CD14-positive monocyte (primary cell): ENCODE measurements at regions not wholly inside any gene's neighbourhood (a gene's known extent, or its start where the extent isn't known, plus 50 kb on each side); places are given as distances from the start of the nearest gene placed in this dataset.

ENCODE experiments used
- DNase-seq, 3 donors: peaks; one replicate each; pipeline ENCODE4 v3.0.0-alpha.2; 2011 to 2022
- H2AFZ ChIP-seq: 2 replicates; pipeline ENCODE4 v1.6.0; 2012; ENCODE audit warnings: mild to moderate bottlenecking, low read depth, low read length, inconsistent platforms; ENCODE audit not compliant: insufficient read depth, poor library complexity, severe bottlenecking
- H3K27ac ChIP-seq, 2 donors: 1 replicate in 1 of 2; 2 replicates in 1 of 2; pipeline ENCODE4 v1.5.1; 2012 to 2013; ENCODE audit warnings: low read length in 2 of 2, control low read depth in 1 of 2, inconsistent platforms in 1 of 2, low read depth in 1 of 2, mild to moderate bottlenecking in 1 of 2
- H3K27me3 ChIP-seq, 2 donors: one replicate each; pipeline versions ENCODE4 v1.6.0 to v1.6.1; 2011 to 2013; ENCODE audit warnings: low read length in 2 of 2; ENCODE audit not compliant: control insufficient read depth in 2 of 2, insufficient read depth in 2 of 2
- H3K36me3 ChIP-seq, 2 donors: replicated peaks in 1 of 2; 1 replicate in 1 of 2; 2 replicates in 1 of 2; pipeline versions ENCODE4 v1.5.1 to v1.6.1; 2012 to 2013; ENCODE audit warnings: low read length in 2 of 2, control low read depth in 1 of 2, inconsistent platforms in 1 of 2, mild to moderate bottlenecking in 1 of 2; ENCODE audit not compliant: insufficient read depth in 2 of 2, control insufficient read depth in 1 of 2
- H3K4me1 ChIP-seq, 2 donors: 1 replicate in 1 of 2; 2 replicates in 1 of 2; pipeline versions ENCODE4 v1.5.1 to v1.6.1; 2012 to 2013; ENCODE audit warnings: low read length in 2 of 2, control low read depth in 1 of 2, inconsistent platforms in 1 of 2, mild to moderate bottlenecking in 1 of 2, moderate library complexity in 1 of 2; ENCODE audit not compliant: insufficient read depth in 2 of 2, control insufficient read depth in 1 of 2
- H3K4me2 ChIP-seq: replicated peaks from 2 replicates; pipeline ENCODE3; 2012; ENCODE audit warnings: low read length, moderate library complexity, mild to moderate bottlenecking; ENCODE audit not compliant: poor library complexity, severe bottlenecking; ENCODE audit errors: extremely low read depth
- H3K4me3 ChIP-seq, 3 experiments: fragments of 200-600 bp in 1 of 3; sonication (generic) in 1 of 3; replicated peaks in 1 of 3; 1 replicate in 2 of 3; 2 replicates in 1 of 3; pipeline ENCODE4 v1.5.1; 2011 to 2013; ENCODE audit warnings: low read length in 3 of 3, mild to moderate bottlenecking in 3 of 3, control low read depth in 2 of 3, low read depth in 2 of 3, inconsistent platforms in 1 of 3, moderate library complexity in 1 of 3
- H3K79me2 ChIP-seq: 2 replicates; pipeline ENCODE4 v1.6.0; 2012; ENCODE audit warnings: mild to moderate bottlenecking, control low read depth, inconsistent platforms, low read length, moderate library complexity; ENCODE audit not compliant: insufficient read depth
- H3K9ac ChIP-seq: 2 replicates; pipeline ENCODE4 v1.6.0; 2017; ENCODE audit warnings: low read length, mild to moderate bottlenecking; ENCODE audit not compliant: insufficient read depth, poor library complexity, severe bottlenecking
- H3K9me3 ChIP-seq, 2 donors: replicated peaks in 1 of 2; 1 replicate in 1 of 2; 2 replicates in 1 of 2; pipeline versions ENCODE4 v1.5.1 to v1.6.1; 2012 to 2013; ENCODE audit warnings: low read length in 2 of 2, control low read depth in 1 of 2; ENCODE audit not compliant: control insufficient read depth in 1 of 2, insufficient read depth in 1 of 2
- H4K20me1 ChIP-seq: 2 replicates; pipeline ENCODE4 v1.6.0; 2012; ENCODE audit warnings: mild to moderate bottlenecking, low read length, control low read depth, moderate library complexity; ENCODE audit not compliant: insufficient read depth
- H3K27ac Mint-ChIP-seq, 7 donors: one replicate each; pipeline ENCODE4 v1.8.0; 2020; ENCODE audit warnings: mild to moderate bottlenecking in 7 of 7, mixed read lengths in 7 of 7, moderate library complexity in 6 of 7, inconsistent platforms in 2 of 7
- H3K27me3 Mint-ChIP-seq, 3 donors: one replicate each; pipeline ENCODE4 v1.8.0; 2021 to 2022; ENCODE audit warnings: low read depth in 3 of 3, mild to moderate bottlenecking in 3 of 3, mixed read lengths in 3 of 3, moderate library complexity in 3 of 3, inconsistent platforms in 1 of 3
- H3K36me3 Mint-ChIP-seq, 2 donors: one replicate each; pipeline ENCODE4 v1.8.0; 2020; ENCODE audit warnings: mixed read lengths in 2 of 2, inconsistent platforms in 1 of 2, mild to moderate bottlenecking in 1 of 2
- H3K4me1 Mint-ChIP-seq: one replicate; pipeline ENCODE4 v1.8.0; 2020; ENCODE audit warnings: mild to moderate bottlenecking, mixed read lengths
- H3K4me3 Mint-ChIP-seq, 2 donors: one replicate each; pipeline ENCODE4 v1.8.0; 2020; ENCODE audit warnings: mild to moderate bottlenecking in 2 of 2, mixed read lengths in 2 of 2, moderate library complexity in 1 of 2
- H3K9me3 Mint-ChIP-seq, 7 donors: one replicate each; pipeline ENCODE4 v1.8.0; 2020 to 2022; ENCODE audit warnings: mixed read lengths in 7 of 7, mild to moderate bottlenecking in 6 of 7, moderate library complexity in 6 of 7, inconsistent platforms in 2 of 7
- CTCF ChIP-seq: fragments of 200-600 bp; IDR thresholded peaks from one replicate; pipeline ENCODE4 v1.8.0; 2022; ENCODE audit warnings: antibody characterized with exemption, mild to moderate bottlenecking
- WGBS: methylation state at CpG from one replicate; pipeline ENCODE4 v1.1.5; 2013; ENCODE audit warnings: missing lambda C conversion rate; ENCODE audit not compliant: insufficient coverage; 5-methylcytosine and 5-hydroxymethylcytosine counted together
- intact Hi-C, 2 donors: fragments of 100-400 bp; cut with micrococcal nuclease; formaldehyde crosslinking; loops; one replicate each; pipeline versions ENCODE4 v1.15.0 to v1.15.1; 2023

GRCh38 chr2:129730979-129731378 lies 248.5 kb upstream of the RAB6C start:
- H3K9ac ChIP-seq = no peak overlapping the region
- H3K4me3 ChIP-seq = no peak overlapping the region
- no peaks in the 10 kb centered on the region for H3K4me1 ChIP-seq
- Mint-ChIP-seq H3K27ac (no peak overlapping the region), H3K36me3 (no peaks in the 10 kb centered on the region), H3K9me3 (peaks cover 0 to 4% (median 0%) of the 10 kb centered on the region in 7 donors), H3K4me3 (no peak overlapping the region), H3K27me3 (peaks cover 0 to 3% (median 0%) of the 10 kb centered on the region in 3 donors), H3K4me1 (no peaks in the 10 kb centered on the region)
- H4K20me1 ChIP-seq = no peaks in the 10 kb centered on the region
- no peak overlapping the region for H3K27ac ChIP-seq
- no peaks in the 10 kb centered on the region for H3K36me3 ChIP-seq
- 92% methylated on average over 4 of the region's 4 CpGs for WGBS
- H3K79me2 ChIP-seq = no peaks in the 10 kb centered on the region
- TF ChIP-seq CTCF = no peak
- intact Hi-C loops = no loop called here
- no peak for DNase-seq
- no peak overlapping the region for H3K4me2 ChIP-seq
- no peaks in the 10 kb centered on the region for H3K27me3 ChIP-seq
- H3K9me3 ChIP-seq = no peaks in the 10 kb centered on the region
- no peak overlapping the region for H2AFZ ChIP-seq

GRCh38 chr2:129731907-129732629 lies 247.4 kb upstream of the RAB6C start:
- no peak for DNase-seq
- Mint-ChIP-seq H3K27me3 (no peaks in the 10 kb centered on the region), H3K27ac (no peak overlapping the region), H3K4me1 (no peaks in the 10 kb centered on the region), H3K36me3 (no peaks in the 10 kb centered on the region), H3K4me3 (no peak overlapping the region), H3K9me3 (peaks cover 0 to 2% (median 0%) of the 10 kb centered on the region in 7 donors)
- H3K4me3 ChIP-seq = no peak overlapping the region
- WGBS = 82% methylated on average over 1 of the region's 6 CpGs
- intact Hi-C loops = no loop called here
- no peaks in the 10 kb centered on the region for H3K4me1 ChIP-seq
- no peak overlapping the region for H2AFZ ChIP-seq
- no peak overlapping the region for H3K27ac ChIP-seq
- H3K27me3 ChIP-seq = no peaks in the 10 kb centered on the region
- H3K36me3 ChIP-seq = no peaks in the 10 kb centered on the region
- H3K9ac ChIP-seq = no peak overlapping the region
- no peak overlapping the region for H3K4me2 ChIP-seq
- no peaks in the 10 kb centered on the region for H4K20me1 ChIP-seq
- no peaks in the 10 kb centered on the region for H3K9me3 ChIP-seq
- H3K79me2 ChIP-seq = no peaks in the 10 kb centered on the region
- TF ChIP-seq CTCF = no peak
